Stimulated activated CD8-positive, alpha-beta memory T cell treated with anti-CD3 and anti-CD28 coated beads, Interleukin-15, amount 100 ng/mL, for 48 hours (primary cell): ENCODE measurements at regions not wholly inside any gene's neighbourhood (a gene's known extent, or its start where the extent isn't known, plus 50 kb on each side); places are given as distances from the start of the nearest gene placed in this dataset.
"Not testable (repeated sequence)": the region's sequence is repeated elsewhere in the genome, so short reads cannot be mapped to it uniquely, and the experiment has no call there.

Source experiments
- DNase-seq, 2 donors: peaks; one replicate each; pipeline ENCODE4 v3.0.0-alpha.2; 2020; ENCODE audit warnings: low read depth in 2 of 2

- no peak for DNase-seq
Observed at GRCh38 chr2:39573276-39573675, 92.4 kb upstream of the TMEM178A start.

GRCh38 chr2:39581866-39582265 is 83.9 kb upstream of the TMEM178A start:
- DNase-seq = no peak

GRCh38 chr2:39583213-39583612 is 82.5 kb upstream of the TMEM178A start:
- no peak for DNase-seq

GRCh38 chr2:39583781-39584180 is 81.9 kb upstream of the TMEM178A start:
- no peak for DNase-seq

GRCh38 chr2:39584283-39584965 is 81.3 kb upstream of the TMEM178A start:
- no peak for DNase-seq

GRCh38 chr2:39585531-39585930 is 80.2 kb upstream of the TMEM178A start:
- not testable (repeated sequence) for DNase-seq

GRCh38 chr2:39587168-39587567 is 78.5 kb upstream of the TMEM178A start:
- no peak for DNase-seq

- no peak for DNase-seq
Observed at GRCh38 chr2:39587641-39588040, 78.1 kb upstream of the TMEM178A start.

GRCh38 chr2:39593439-39594393 is 72.0 kb upstream of the TMEM178A start:
- DNase-seq = no peak

- no peak for DNase-seq
Observed at GRCh38 chr2:39595116-39595515, 70.6 kb upstream of the TMEM178A start.

GRCh38 chr2:39597314-39597713 is 68.4 kb upstream of the TMEM178A start:
- no peak for DNase-seq

- no peak for DNase-seq
Observed at GRCh38 chr2:39602616-39603015, 63.1 kb upstream of the TMEM178A start.

- no peak for DNase-seq
Observed at GRCh38 chr2:39603436-39603835, 62.3 kb upstream of the TMEM178A start.

- no peak for DNase-seq
Observed at GRCh38 chr2:39604866-39605265, 60.9 kb upstream of the TMEM178A start.

GRCh38 chr2:39606585-39606984 is 59.1 kb upstream of the TMEM178A start:
- DNase-seq = no peak

GRCh38 chr2:39607538-39608262 is 58.0 kb upstream of the TMEM178A start:
- no peak for DNase-seq

GRCh38 chr2:39608263-39608575 is 57.5 kb upstream of the TMEM178A start:
- DNase-seq = no peak

- DNase-seq = no peak
Observed at GRCh38 chr2:39608686-39609441, 56.9 kb upstream of the TMEM178A start.

GRCh38 chr2:39609917-39610316 is 55.8 kb upstream of the TMEM178A start:
- no peak for DNase-seq

GRCh38 chr2:39615675-39616074 is 50.0 kb upstream of the TMEM178A start:
- no peak for DNase-seq
